ENCODE measurements at regions not wholly inside any gene's neighbourhood (a gene's known extent, or its start where the extent isn't known, plus 50 kb on each side); places are given as distances from the start of the nearest gene placed in this dataset.
"Not testable (repeated sequence)": the region's sequence is repeated elsewhere in the genome, so short reads cannot be mapped to it uniquely, and the experiment has no call there.

- H3K27ac ChIP-seq: no peak overlapping the region
- no peak overlapping the region for H3K4me3 ChIP-seq
- no peaks in the 10 kb centered on the region for H3K36me3 ChIP-seq
- H3K4me1 ChIP-seq (replicated peaks): no peaks in the 10 kb centered on the region
- no peaks in the 10 kb centered on the region for H3K9me3 ChIP-seq (replicated peaks)
- H3K27me3 ChIP-seq (replicated peaks): no peaks in the 10 kb centered on the region
- no peak for DNase-seq (ENCODE audit: low read depth in 1 of 2, low spot score in 2 of 2)
Measured at GRCh38 chr2:193076995-193077394, 882.3 kb upstream of the TMEFF2 start.

- Histone ChIP-seq H3K4me3 (no peak overlapping the region), H3K36me3 (no peaks in the 10 kb centered on the region), H3K27ac (no peak overlapping the region), H3K4me1 (replicated peaks) (no peaks in the 10 kb centered on the region), H3K9me3 (replicated peaks) (no peaks in the 10 kb centered on the region), H3K27me3 (replicated peaks) (no peaks in the 10 kb centered on the region)
- no peak for DNase-seq (ENCODE audit: low read depth in 1 of 2, low spot score in 2 of 2)
Measured at GRCh38 chr2:193074933-193075332, 880.2 kb upstream of the TMEFF2 start.

- Histone ChIP-seq H3K4me3 (no peak overlapping the region), H3K9me3 (replicated peaks) (0 out of 2 replicates have a peak, but pooled peaks cover 3% of the 10 kb centered on the region), H3K4me1 (replicated peaks) (no peaks in the 10 kb centered on the region)
Measured at GRCh38 chr2:193072647-193073046, 877.9 kb upstream of the TMEFF2 start.

GRCh38 chr2:193025556-193025955, 830.8 kb upstream of the TMEFF2 start:
- H3K9me3 ChIP-seq (replicated peaks); H3K27me3 ChIP-seq (replicated peaks); H3K27ac ChIP-seq; DNase-seq (ENCODE audit: low read depth in 1 of 2, low spot score in 2 of 2); H3K4me3 ChIP-seq; H3K4me1 ChIP-seq (replicated peaks); H3K36me3 ChIP-seq: not testable (repeated sequence)

More at GRCh38 chr2:193072647-193073046, 877.9 kb upstream of the TMEFF2 start:
- DNase-seq (ENCODE audit: low read depth in 1 of 2, low spot score in 2 of 2): no peak
- H3K27ac ChIP-seq: no peak overlapping the region
- no peaks in the 10 kb centered on the region for H3K36me3 ChIP-seq
- H3K27me3 ChIP-seq (replicated peaks): no peaks in the 10 kb centered on the region

- H3K4me1 ChIP-seq (replicated peaks): no peaks in the 10 kb centered on the region
- no peak overlapping the region for H3K27ac ChIP-seq
- DNase-seq (ENCODE audit: low read depth in 1 of 2, low spot score in 2 of 2): no peak
- no peak overlapping the region for H3K4me3 ChIP-seq
- no peaks in the 10 kb centered on the region for H3K36me3 ChIP-seq
- H3K9me3 ChIP-seq (replicated peaks): 0 out of 2 replicates have a peak, but pooled peaks cover 2% of the 10 kb centered on the region
- no peaks in the 10 kb centered on the region for H3K27me3 ChIP-seq (replicated peaks)
Measured at GRCh38 chr2:193024791-193025190, 830.1 kb upstream of the TMEFF2 start.

- no peaks in the 10 kb centered on the region for H3K36me3 ChIP-seq
- H3K4me3 ChIP-seq: no peak overlapping the region
- H3K9me3 ChIP-seq (replicated peaks): no peaks in the 10 kb centered on the region; the same call in 1 of the 2 replicates
- DNase-seq (ENCODE audit: low read depth in 1 of 2, low spot score in 2 of 2): no peak
- H3K27ac ChIP-seq: no peak overlapping the region
- no peaks in the 10 kb centered on the region for H3K4me1 ChIP-seq (replicated peaks)
- no peaks in the 10 kb centered on the region for H3K27me3 ChIP-seq (replicated peaks)
Measured at GRCh38 chr2:193011870-193012269, 817.1 kb upstream of the TMEFF2 start.

GRCh38 chr2:192993059-192993458, 798.3 kb upstream of the TMEFF2 start:
- Histone ChIP-seq H3K4me1 (replicated peaks) (no peaks in the 10 kb centered on the region), H3K4me3 (no peak overlapping the region), H3K9me3 (replicated peaks) (no peaks in the 10 kb centered on the region), H3K27ac (no peak overlapping the region), H3K27me3 (replicated peaks) (no peaks in the 10 kb centered on the region), H3K36me3 (no peaks in the 10 kb centered on the region)
- no peak for DNase-seq (ENCODE audit: low read depth in 1 of 2, low spot score in 2 of 2)

- Histone ChIP-seq H3K27ac (no peak overlapping the region), H3K4me1 (replicated peaks) (no peaks in the 10 kb centered on the region), H3K9me3 (replicated peaks) (no peaks in the 10 kb centered on the region), H3K4me3 (no peak overlapping the region), H3K27me3 (replicated peaks) (no peaks in the 10 kb centered on the region), H3K36me3 (no peaks in the 10 kb centered on the region)
- DNase-seq (ENCODE audit: low read depth in 1 of 2, low spot score in 2 of 2): no peak
Measured at GRCh38 chr2:192983173-192983572, 788.4 kb upstream of the TMEFF2 start.

- Histone ChIP-seq H3K9me3 (replicated peaks) (no peaks in the 10 kb centered on the region), H3K27me3 (replicated peaks) (no peaks in the 10 kb centered on the region), H3K4me1 (replicated peaks) (no peaks in the 10 kb centered on the region), H3K4me3 (no peak overlapping the region), H3K27ac (no peak overlapping the region), H3K36me3 (no peaks in the 10 kb centered on the region)
- DNase-seq (ENCODE audit: low read depth in 1 of 2, low spot score in 2 of 2): no peak
Measured at GRCh38 chr2:192978395-192978794, 783.7 kb upstream of the TMEFF2 start.

GRCh38 chr2:192971981-192972380, 777.2 kb upstream of the TMEFF2 start:
- H3K4me3 ChIP-seq: no peak overlapping the region
- H3K27ac ChIP-seq: no peak overlapping the region
- H3K36me3 ChIP-seq: no peaks in the 10 kb centered on the region
- H3K4me1 ChIP-seq (replicated peaks): no peaks in the 10 kb centered on the region
- H3K9me3 ChIP-seq (replicated peaks): no peaks in the 10 kb centered on the region
- H3K27me3 ChIP-seq (replicated peaks): no peaks in the 10 kb centered on the region
- no peak for DNase-seq (ENCODE audit: low read depth in 1 of 2, low spot score in 2 of 2)

GRCh38 chr2:192969055-192969454, 774.3 kb upstream of the TMEFF2 start:
- Histone ChIP-seq H3K36me3 (no peaks in the 10 kb centered on the region), H3K27ac (no peak overlapping the region), H3K27me3 (replicated peaks) (no peaks in the 10 kb centered on the region), H3K4me3 (no peak overlapping the region), H3K4me1 (replicated peaks) (no peaks in the 10 kb centered on the region), H3K9me3 (replicated peaks) (no peaks in the 10 kb centered on the region)
- DNase-seq (ENCODE audit: low read depth in 1 of 2, low spot score in 2 of 2): no peak

- Histone ChIP-seq H3K4me3 (no peak overlapping the region), H3K27ac (no peak overlapping the region), H3K4me1 (replicated peaks) (no peaks in the 10 kb centered on the region), H3K27me3 (replicated peaks) (no peaks in the 10 kb centered on the region), H3K9me3 (replicated peaks) (no peaks in the 10 kb centered on the region), H3K36me3 (no peaks in the 10 kb centered on the region)
- DNase-seq (ENCODE audit: low read depth in 1 of 2, low spot score in 2 of 2): no peak
Measured at GRCh38 chr2:192960945-192961344, 766.2 kb upstream of the TMEFF2 start.

- not testable (repeated sequence) for H3K9me3 ChIP-seq (replicated peaks); H3K27me3 ChIP-seq (replicated peaks); H3K4me1 ChIP-seq (replicated peaks); H3K27ac ChIP-seq; DNase-seq (ENCODE audit: low read depth in 1 of 2, low spot score in 2 of 2); H3K4me3 ChIP-seq; H3K36me3 ChIP-seq
Measured at GRCh38 chr2:192958615-192959014, 763.9 kb upstream of the TMEFF2 start.

GRCh38 chr2:192957425-192957824, 762.7 kb upstream of the TMEFF2 start:
- no peaks in the 10 kb centered on the region for H3K4me1 ChIP-seq (replicated peaks)
- H3K9me3 ChIP-seq (replicated peaks): no peaks in the 10 kb centered on the region
- no peak for DNase-seq (ENCODE audit: low read depth in 1 of 2, low spot score in 2 of 2)
- no peaks in the 10 kb centered on the region for H3K36me3 ChIP-seq
- H3K27ac ChIP-seq: no peak overlapping the region
- H3K4me3 ChIP-seq: no peak overlapping the region
- H3K27me3 ChIP-seq (replicated peaks): no peaks in the 10 kb centered on the region

GRCh38 chr2:192953116-192953515, 758.4 kb upstream of the TMEFF2 start:
- H3K27ac ChIP-seq: no peak overlapping the region
- H3K36me3 ChIP-seq: no peaks in the 10 kb centered on the region
- no peaks in the 10 kb centered on the region for H3K27me3 ChIP-seq (replicated peaks)
- H3K4me3 ChIP-seq: no peak overlapping the region
- H3K4me1 ChIP-seq (replicated peaks): no peaks in the 10 kb centered on the region
- H3K9me3 ChIP-seq (replicated peaks): no peaks in the 10 kb centered on the region
- DNase-seq (ENCODE audit: low read depth in 1 of 2, low spot score in 2 of 2): no peak

Measured in SJSA1 (cell line).